NB4 (cell line): ENCODE measurements at regions not wholly inside any gene's neighbourhood (a gene's known extent, or its start where the extent isn't known, plus 50 kb on each side); places are given as distances from the start of the nearest gene placed in this dataset.

ENCODE experiments used
- DNase-seq: peaks from one replicate; pipeline ENCODE4 v3.0.0; 2010; ENCODE audit warnings: low read depth
- H3K4me3 ChIP-seq: one replicate; pipeline ENCODE4 v1.5.1; 2011; ENCODE audit warnings: mild to moderate bottlenecking, low read depth, low read length, moderate library complexity
- MAX ChIP-seq: IDR thresholded peaks from 2 replicates; pipeline ENCODE4 v1.6.1; 2011; ENCODE audit warnings: low read depth, low read length
- MYC ChIP-seq: IDR thresholded peaks from 2 replicates; pipeline ENCODE4 v1.6.1; 2011; ENCODE audit warnings: low read depth, low read length
- POLR2A ChIP-seq: IDR thresholded peaks from 2 replicates; pipeline ENCODE4 v1.6.1; 2011; ENCODE audit warnings: mild to moderate bottlenecking; ENCODE audit not compliant: insufficient read length; ENCODE audit errors: extremely low read depth
- TF ChIP-seq, protein P1 (sequence below): IDR thresholded peaks from one replicate; pipeline ENCODE4 v1.5.1; 2012; ENCODE audit warnings: low read depth, low read length

- no peak for DNase-seq
- no peak for TF ChIP-seq MYC
- H3K4me3 ChIP-seq = no peak overlapping the region
These were observed 95.0 kb upstream of the KIAA1217 start for GRCh38 chr10:24113901-24114300.

- DNase-seq = no peak
- H3K4me3 ChIP-seq = no peak overlapping the region
- TF ChIP-seq MAX (no peak), MYC (no peak), POLR2A (no peak)
- TF ChIP-seq, protein P1, sequence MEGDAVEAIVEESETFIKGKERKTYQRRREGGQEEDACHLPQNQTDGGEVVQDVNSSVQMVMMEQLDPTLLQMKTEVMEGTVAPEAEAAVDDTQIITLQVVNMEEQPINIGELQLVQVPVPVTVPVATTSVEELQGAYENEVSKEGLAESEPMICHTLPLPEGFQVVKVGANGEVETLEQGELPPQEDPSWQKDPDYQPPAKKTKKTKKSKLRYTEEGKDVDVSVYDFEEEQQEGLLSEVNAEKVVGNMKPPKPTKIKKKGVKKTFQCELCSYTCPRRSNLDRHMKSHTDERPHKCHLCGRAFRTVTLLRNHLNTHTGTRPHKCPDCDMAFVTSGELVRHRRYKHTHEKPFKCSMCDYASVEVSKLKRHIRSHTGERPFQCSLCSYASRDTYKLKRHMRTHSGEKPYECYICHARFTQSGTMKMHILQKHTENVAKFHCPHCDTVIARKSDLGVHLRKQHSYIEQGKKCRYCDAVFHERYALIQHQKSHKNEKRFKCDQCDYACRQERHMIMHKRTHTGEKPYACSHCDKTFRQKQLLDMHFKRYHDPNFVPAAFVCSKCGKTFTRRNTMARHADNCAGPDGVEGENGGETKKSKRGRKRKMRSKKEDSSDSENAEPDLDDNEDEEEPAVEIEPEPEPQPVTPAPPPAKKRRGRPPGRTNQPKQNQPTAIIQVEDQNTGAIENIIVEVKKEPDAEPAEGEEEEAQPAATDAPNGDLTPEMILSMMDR = no peak
These were observed 94.4 kb upstream of the KIAA1217 start for GRCh38 chr10:24114556-24114955.

DNA sequence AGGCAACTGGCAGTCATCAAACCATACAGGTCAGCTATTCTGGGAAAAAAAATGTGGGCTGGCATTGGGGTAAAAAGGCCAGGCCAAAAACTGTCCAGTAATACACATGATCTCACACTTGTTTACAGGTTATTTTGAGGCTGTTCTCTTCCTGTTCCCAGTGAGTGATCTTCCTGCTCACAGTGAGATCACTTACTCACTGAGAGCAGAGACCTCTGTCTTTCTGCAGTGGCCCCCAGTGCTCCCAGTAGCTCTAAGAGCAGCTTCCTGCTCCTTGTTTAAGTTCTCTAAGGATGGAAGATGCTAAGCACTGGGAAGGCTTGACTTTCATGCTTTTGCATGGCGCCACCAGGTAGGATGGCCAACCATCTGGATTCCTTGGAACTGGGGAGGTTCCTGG lies 93.5 kb upstream of the KIAA1217 start:
- DNase-seq = no peak
- no peak for TF ChIP-seq MYC
- TF ChIP-seq, protein P1 = no peak
- no peak for TF ChIP-seq MAX
- no peak for TF ChIP-seq POLR2A
- H3K4me3 ChIP-seq = no peak overlapping the region

DNA sequence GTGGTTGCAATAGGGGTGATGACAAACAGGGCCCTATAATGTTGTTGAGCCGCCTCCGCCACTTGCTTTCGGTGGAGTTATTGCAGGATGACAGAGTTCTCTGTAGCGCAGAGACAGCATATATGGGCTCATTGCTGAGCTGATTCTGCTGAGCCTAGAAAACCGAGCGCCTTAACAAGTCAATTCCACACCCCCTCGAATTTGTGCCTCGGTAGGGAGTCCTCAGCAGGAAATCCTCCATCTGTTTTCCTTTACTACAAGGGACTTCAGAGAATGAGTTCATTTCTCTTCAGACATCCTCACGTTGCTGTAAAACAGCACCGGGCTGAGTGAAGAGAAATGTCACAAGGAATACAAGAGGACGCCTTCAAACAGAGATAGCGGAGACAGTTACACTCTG lies 90.7 kb upstream of the KIAA1217 start:
- no peak overlapping the region for H3K4me3 ChIP-seq
- TF ChIP-seq MYC (no peak), POLR2A (no peak), MAX (no peak)
- TF ChIP-seq, protein P1 = no peak
- no peak for DNase-seq

DNA sequence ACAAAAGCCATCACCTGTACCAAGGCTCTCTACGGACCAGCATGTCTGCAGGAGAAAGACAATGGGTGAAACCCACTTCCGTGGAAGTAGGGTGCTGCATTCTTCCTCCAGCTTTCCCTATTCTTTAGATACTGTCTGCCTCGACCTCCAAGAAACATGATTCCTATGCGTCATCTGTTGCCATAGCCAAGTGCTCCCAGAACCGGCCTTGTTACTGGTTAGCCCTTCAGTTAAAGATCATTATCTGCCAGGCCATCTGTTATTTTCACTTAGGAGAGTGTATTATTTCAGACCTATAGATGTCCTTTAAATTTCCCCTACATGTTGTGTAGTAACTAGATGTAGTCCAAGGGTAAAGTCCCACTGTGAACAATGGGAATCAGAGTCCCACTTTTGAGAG lies 89.0 kb upstream of the KIAA1217 start:
- H3K4me3 ChIP-seq = no peak overlapping the region
- TF ChIP-seq MYC (no peak), MAX (no peak), POLR2A (no peak)
- TF ChIP-seq, protein P1 = no peak
- no peak for DNase-seq

DNA sequence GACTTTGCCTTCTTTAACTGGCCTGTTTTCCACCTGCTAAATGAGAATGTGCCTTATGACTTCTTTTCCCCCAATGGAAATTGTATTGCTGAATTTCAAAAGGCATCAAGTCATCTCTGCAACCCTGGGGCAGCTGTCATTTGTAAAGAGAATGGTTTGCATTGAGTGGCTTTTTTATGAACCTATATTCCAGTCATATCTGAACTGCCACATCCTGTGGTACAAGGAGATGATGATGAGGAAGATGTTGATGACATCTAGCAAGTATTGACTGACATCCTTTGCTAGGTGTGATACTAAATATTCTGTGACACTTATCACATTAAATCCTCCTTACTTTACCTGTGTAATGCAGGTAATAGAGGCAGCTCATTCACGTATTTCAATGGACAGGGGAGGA lies 88.3 kb upstream of the KIAA1217 start:
- no peak overlapping the region for H3K4me3 ChIP-seq
- TF ChIP-seq MAX (no peak), POLR2A (no peak)
- no peak for DNase-seq

GRCh38 chr10:24127516-24127915 lies 81.4 kb upstream of the KIAA1217 start:
- TF ChIP-seq, protein P1 = no peak
- no peak for TF ChIP-seq MAX
- TF ChIP-seq MYC = no peak
- TF ChIP-seq POLR2A = no peak
- H3K4me3 ChIP-seq = no peak overlapping the region
- no peak for DNase-seq
